ENCODE measurements at regions not wholly inside any gene's neighbourhood (a gene's known extent, or its start where the extent isn't known, plus 50 kb on each side); places are given as distances from the start of the nearest gene placed in this dataset.

- Histone ChIP-seq H4K20me1 (ENCODE audit: insufficient read depth, low read length) (no peaks in the 10 kb centered on the region), H2AFZ (ENCODE audit: low read depth, low read length) (no peak overlapping the region), H3K9ac (ENCODE audit: low read length) (no peak overlapping the region), H3K79me2 (ENCODE audit: low read length) (no peaks in the 10 kb centered on the region), H3K36me3 (replicated peaks; ENCODE audit: low read depth, low read length) (no peaks in the 10 kb centered on the region), H3K4me2 (ENCODE audit: low read length) (no peak overlapping the region), H3K27ac (ENCODE audit: low read length) (no peak overlapping the region), H3K4me3 (ENCODE audit: low read length) (no peak overlapping the region), H3K27me3 (ENCODE audit: low read depth, low read length) (peaks cover 2% of the 10 kb centered on the region; the same call in 1 of the 2 replicates), H3K4me1 (ENCODE audit: low read length) (peaks cover 16% of the 10 kb centered on the region), H3K9me3 (ENCODE audit: insufficient read depth, low read length) (no peaks in the 10 kb centered on the region)
- TF ChIP-seq EZH2phosphoT487 (IDR thresholded peaks at IDR 0.05; ENCODE audit: low read depth) (no peak), CTCF (IDR thresholded peaks at IDR 0.05; ENCODE audit: low read depth, low read length) (no peak)
These were observed 109.0 kb upstream of the ETV3 start for GRCh38 chr1:157247005-157247763.

GRCh38 chr1:157245823-157246222 is 107.6 kb upstream of the ETV3 start:
- H3K4me3 ChIP-seq (ENCODE audit: low read length) = no peak overlapping the region
- H3K9ac ChIP-seq (ENCODE audit: low read length) = no peak overlapping the region
- no peak overlapping the region for H3K4me2 ChIP-seq (ENCODE audit: low read length)
- H3K27ac ChIP-seq (ENCODE audit: low read length) = no peak overlapping the region
- no peak for TF ChIP-seq CTCF (IDR thresholded peaks at IDR 0.05; ENCODE audit: low read depth, low read length)
- TF ChIP-seq EZH2phosphoT487 (IDR thresholded peaks at IDR 0.05; ENCODE audit: low read depth) = no peak
- H3K36me3 ChIP-seq (replicated peaks; ENCODE audit: low read depth, low read length) = no peaks in the 10 kb centered on the region
- H3K9me3 ChIP-seq (ENCODE audit: insufficient read depth, low read length) = no peaks in the 10 kb centered on the region
- H2AFZ ChIP-seq (ENCODE audit: low read depth, low read length) = no peak overlapping the region
- no peaks in the 10 kb centered on the region for H4K20me1 ChIP-seq (ENCODE audit: insufficient read depth, low read length)
- H3K4me1 ChIP-seq (ENCODE audit: low read length) = peaks cover 16% of the 10 kb centered on the region
- no peaks in the 10 kb centered on the region for H3K79me2 ChIP-seq (ENCODE audit: low read length)
- no peaks in the 10 kb centered on the region for H3K27me3 ChIP-seq (ENCODE audit: low read depth, low read length)

- no peak overlapping the region for H3K27ac ChIP-seq (ENCODE audit: low read length)
- H3K9me3 ChIP-seq (ENCODE audit: insufficient read depth, low read length) = no peaks in the 10 kb centered on the region
- no peaks in the 10 kb centered on the region for H3K36me3 ChIP-seq (replicated peaks; ENCODE audit: low read depth, low read length)
- no peak for TF ChIP-seq CTCF (IDR thresholded peaks at IDR 0.05; ENCODE audit: low read depth, low read length)
- TF ChIP-seq EZH2phosphoT487 (IDR thresholded peaks at IDR 0.05; ENCODE audit: low read depth) = no peak
- H4K20me1 ChIP-seq (ENCODE audit: insufficient read depth, low read length) = no peaks in the 10 kb centered on the region
- no peak overlapping the region for H3K4me2 ChIP-seq (ENCODE audit: low read length)
- no peaks in the 10 kb centered on the region for H3K4me1 ChIP-seq (ENCODE audit: low read length)
- H3K4me3 ChIP-seq (ENCODE audit: low read length) = no peak overlapping the region
- H2AFZ ChIP-seq (ENCODE audit: low read depth, low read length) = no peak overlapping the region
- no peaks in the 10 kb centered on the region for H3K79me2 ChIP-seq (ENCODE audit: low read length)
- H3K9ac ChIP-seq (ENCODE audit: low read length) = no peak overlapping the region
- peaks cover 25% of the 10 kb centered on the region for H3K27me3 ChIP-seq (ENCODE audit: low read depth, low read length)
These were observed 103.0 kb upstream of the ETV3 start for GRCh38 chr1:157241185-157241538.

GRCh38 chr1:157240495-157241184 is 102.4 kb upstream of the ETV3 start:
- Histone ChIP-seq H3K9me3 (ENCODE audit: insufficient read depth, low read length) (no peaks in the 10 kb centered on the region), H3K79me2 (ENCODE audit: low read length) (no peaks in the 10 kb centered on the region), H3K36me3 (replicated peaks; ENCODE audit: low read depth, low read length) (no peaks in the 10 kb centered on the region), H2AFZ (ENCODE audit: low read depth, low read length) (no peak overlapping the region), H3K27me3 (ENCODE audit: low read depth, low read length) (peaks cover 30% of the 10 kb centered on the region), H3K4me1 (ENCODE audit: low read length) (no peaks in the 10 kb centered on the region), H3K4me3 (ENCODE audit: low read length) (no peak overlapping the region), H4K20me1 (ENCODE audit: insufficient read depth, low read length) (no peaks in the 10 kb centered on the region), H3K9ac (ENCODE audit: low read length) (no peak overlapping the region), H3K27ac (ENCODE audit: low read length) (no peak overlapping the region), H3K4me2 (ENCODE audit: low read length) (no peak overlapping the region)
- TF ChIP-seq EZH2phosphoT487 (IDR thresholded peaks at IDR 0.05; ENCODE audit: low read depth) (no peak), CTCF (IDR thresholded peaks at IDR 0.05; ENCODE audit: low read depth, low read length) (no peak)

Measured in OCI-LY3 (cell line).